ENCODE measurements at regions not wholly inside any gene's neighbourhood (a gene's known extent, or its start where the extent isn't known, plus 50 kb on each side); places are given as distances from the start of the nearest gene placed in this dataset.

- H3K4me3 ChIP-seq (ENCODE audit: low read length), result no peak overlapping the region
- H3K4me1 ChIP-seq (ENCODE audit: control insufficient read depth, insufficient read depth, low read length), result no peaks in the 10 kb centered on the region
- no peak overlapping the region for H3K27ac ChIP-seq (ENCODE audit: low read depth, low read length)
- H3K27me3 ChIP-seq (ENCODE audit: control insufficient read depth, insufficient read depth, low read length), result no peaks in the 10 kb centered on the region
- no peak overlapping the region for H3K9ac ChIP-seq (ENCODE audit: low read length)
- H3K36me3 ChIP-seq (ENCODE audit: control insufficient read depth, insufficient read depth, low read length), result no peaks in the 10 kb centered on the region
Measured at GRCh38 chr5:130290219-130290618, 386.0 kb downstream of the CHSY3 start.

DNA sequence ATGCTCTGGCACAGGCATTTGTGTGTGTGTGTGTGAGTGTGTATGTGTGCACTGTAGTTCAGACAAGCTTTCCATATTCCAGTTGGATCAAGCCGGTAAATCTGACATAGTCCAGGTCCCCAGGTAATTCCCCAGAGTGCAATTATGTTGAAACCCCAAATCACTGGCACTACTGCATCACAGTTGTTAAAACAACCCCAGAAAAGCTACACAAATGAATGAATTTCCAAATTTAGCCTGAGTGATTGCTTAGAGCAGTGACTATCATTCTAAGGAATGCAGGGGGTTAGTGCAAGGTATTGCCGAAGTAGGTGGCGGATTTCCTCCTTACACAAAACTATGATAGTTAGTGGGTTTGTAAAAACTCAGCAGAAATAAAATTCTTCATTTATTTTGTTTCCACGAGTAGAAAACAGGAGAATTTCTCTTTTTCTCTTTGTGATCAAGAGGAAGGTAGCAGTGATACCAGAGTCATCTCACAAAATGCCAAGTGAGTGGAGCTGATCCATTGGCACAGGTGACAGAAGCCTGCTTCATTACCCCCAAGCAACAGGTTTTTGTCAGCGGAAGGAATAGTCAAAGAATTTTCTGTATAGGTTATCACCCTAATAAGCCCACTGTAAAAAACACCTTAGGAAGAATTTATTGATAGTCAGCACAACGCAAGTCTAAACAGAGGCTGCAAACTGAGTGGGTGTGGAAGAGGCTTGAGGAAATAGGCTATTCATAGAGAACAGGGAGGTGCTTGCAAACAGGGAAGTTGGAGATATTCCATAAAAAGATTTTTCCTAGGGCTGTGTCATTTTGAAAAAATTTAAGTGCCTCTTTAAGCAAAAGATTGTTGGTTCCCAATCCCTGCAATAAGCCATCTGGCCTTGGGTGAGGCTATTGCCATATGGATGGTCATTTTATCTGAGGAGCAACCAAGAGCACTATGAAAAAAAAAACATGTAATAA lies 385.1 kb downstream of the CHSY3 start:
- H3K27me3 ChIP-seq (ENCODE audit: control insufficient read depth, insufficient read depth, low read length), result no peaks in the 10 kb centered on the region
- H3K27ac ChIP-seq (ENCODE audit: low read depth, low read length), result no peak overlapping the region
- no peak overlapping the region for H3K4me3 ChIP-seq (ENCODE audit: low read length)
- H3K4me1 ChIP-seq (ENCODE audit: control insufficient read depth, insufficient read depth, low read length), result no peaks in the 10 kb centered on the region
- no peaks in the 10 kb centered on the region for H3K36me3 ChIP-seq (ENCODE audit: control insufficient read depth, insufficient read depth, low read length)
- H3K9ac ChIP-seq (ENCODE audit: low read length), result no peak overlapping the region

DNA sequence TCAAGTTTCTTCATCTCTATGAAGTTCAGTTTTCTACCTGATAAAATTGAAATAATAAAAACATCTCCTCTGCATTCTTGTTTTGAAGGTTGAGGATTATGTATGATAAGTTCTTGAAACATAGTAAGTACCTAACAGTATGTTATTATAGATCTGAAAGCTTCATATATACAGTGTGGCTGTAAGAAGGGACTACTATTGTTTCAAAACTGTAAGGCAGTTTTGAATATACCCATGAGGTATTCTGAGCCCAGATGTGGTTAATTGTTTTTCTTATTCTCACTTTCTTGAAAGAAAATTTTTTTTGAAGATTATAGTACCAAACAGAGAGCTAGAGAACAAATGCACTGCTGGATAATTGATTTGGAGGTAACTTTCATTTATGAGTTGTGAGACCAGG lies 383.2 kb downstream of the CHSY3 start:
- H3K9ac ChIP-seq (ENCODE audit: low read length), result no peak overlapping the region
- no peak overlapping the region for H3K4me3 ChIP-seq (ENCODE audit: low read length)
- no peaks in the 10 kb centered on the region for H3K36me3 ChIP-seq (ENCODE audit: control insufficient read depth, insufficient read depth, low read length)
- no peaks in the 10 kb centered on the region for H3K27me3 ChIP-seq (ENCODE audit: control insufficient read depth, insufficient read depth, low read length)
- no peak overlapping the region for H3K27ac ChIP-seq (ENCODE audit: low read depth, low read length)
- H3K4me1 ChIP-seq (ENCODE audit: control insufficient read depth, insufficient read depth, low read length), result no peaks in the 10 kb centered on the region

DNA sequence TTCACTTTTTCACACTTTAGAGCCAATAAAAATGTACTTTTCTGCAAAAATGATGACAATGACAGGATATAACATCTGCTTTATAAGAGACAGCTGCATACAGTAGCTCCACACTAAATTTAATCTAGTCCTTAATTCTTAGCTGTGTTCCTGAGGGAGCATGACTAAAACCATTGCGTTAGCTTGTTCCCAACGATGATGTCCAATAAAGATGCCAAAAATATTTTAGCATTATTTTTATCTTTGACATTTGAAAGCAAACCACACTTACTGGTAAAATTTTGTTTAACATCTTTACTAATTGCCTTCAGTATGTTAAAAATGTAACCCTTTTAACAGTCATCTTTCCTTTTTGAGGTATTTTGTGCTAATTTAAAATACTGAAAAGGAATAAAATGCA lies 382.7 kb downstream of the CHSY3 start:
- no peaks in the 10 kb centered on the region for H3K4me1 ChIP-seq (ENCODE audit: control insufficient read depth, insufficient read depth, low read length)
- H3K27me3 ChIP-seq (ENCODE audit: control insufficient read depth, insufficient read depth, low read length), result no peaks in the 10 kb centered on the region
- no peak overlapping the region for H3K9ac ChIP-seq (ENCODE audit: low read length)
- no peak overlapping the region for H3K27ac ChIP-seq (ENCODE audit: low read depth, low read length)
- H3K4me3 ChIP-seq (ENCODE audit: low read length), result no peak overlapping the region
- H3K36me3 ChIP-seq (ENCODE audit: control insufficient read depth, insufficient read depth, low read length), result no peaks in the 10 kb centered on the region

GRCh38 chr5:130282049-130282448 lies 377.8 kb downstream of the CHSY3 start:
- no peaks in the 10 kb centered on the region for H3K36me3 ChIP-seq (ENCODE audit: control insufficient read depth, insufficient read depth, low read length)
- no peaks in the 10 kb centered on the region for H3K4me1 ChIP-seq (ENCODE audit: control insufficient read depth, insufficient read depth, low read length)
- no peaks in the 10 kb centered on the region for H3K27me3 ChIP-seq (ENCODE audit: control insufficient read depth, insufficient read depth, low read length)
- H3K4me3 ChIP-seq (ENCODE audit: low read length), result no peak overlapping the region
- no peak overlapping the region for H3K27ac ChIP-seq (ENCODE audit: low read depth, low read length)
- no peak overlapping the region for H3K9ac ChIP-seq (ENCODE audit: low read length)

GRCh38 chr5:130280528-130281217 lies 376.4 kb downstream of the CHSY3 start:
- H3K27ac ChIP-seq (ENCODE audit: low read depth, low read length), result no peak overlapping the region
- H3K4me3 ChIP-seq (ENCODE audit: low read length), result no peak overlapping the region
- no peaks in the 10 kb centered on the region for H3K36me3 ChIP-seq (ENCODE audit: control insufficient read depth, insufficient read depth, low read length)
- no peak overlapping the region for H3K9ac ChIP-seq (ENCODE audit: low read length)
- no peaks in the 10 kb centered on the region for H3K27me3 ChIP-seq (ENCODE audit: control insufficient read depth, insufficient read depth, low read length)
- no peaks in the 10 kb centered on the region for H3K4me1 ChIP-seq (ENCODE audit: control insufficient read depth, insufficient read depth, low read length)

GRCh38 chr5:130279386-130279785 lies 375.1 kb downstream of the CHSY3 start:
- H3K9ac ChIP-seq (ENCODE audit: low read length), result no peak overlapping the region
- no peak overlapping the region for H3K4me3 ChIP-seq (ENCODE audit: low read length)
- no peaks in the 10 kb centered on the region for H3K4me1 ChIP-seq (ENCODE audit: control insufficient read depth, insufficient read depth, low read length)
- H3K36me3 ChIP-seq (ENCODE audit: control insufficient read depth, insufficient read depth, low read length), result no peaks in the 10 kb centered on the region
- no peak overlapping the region for H3K27ac ChIP-seq (ENCODE audit: low read depth, low read length)
- no peaks in the 10 kb centered on the region for H3K27me3 ChIP-seq (ENCODE audit: control insufficient read depth, insufficient read depth, low read length)

GRCh38 chr5:130278136-130278535 lies 373.9 kb downstream of the CHSY3 start:
- no peaks in the 10 kb centered on the region for H3K27me3 ChIP-seq (ENCODE audit: control insufficient read depth, insufficient read depth, low read length)
- H3K4me3 ChIP-seq (ENCODE audit: low read length), result no peak overlapping the region
- no peak overlapping the region for H3K9ac ChIP-seq (ENCODE audit: low read length)
- no peaks in the 10 kb centered on the region for H3K4me1 ChIP-seq (ENCODE audit: control insufficient read depth, insufficient read depth, low read length)
- H3K27ac ChIP-seq (ENCODE audit: low read depth, low read length), result no peak overlapping the region
- no peaks in the 10 kb centered on the region for H3K36me3 ChIP-seq (ENCODE audit: control insufficient read depth, insufficient read depth, low read length)

GRCh38 chr5:130277522-130277921 lies 373.3 kb downstream of the CHSY3 start:
- no peak overlapping the region for H3K4me3 ChIP-seq (ENCODE audit: low read length)
- no peaks in the 10 kb centered on the region for H3K27me3 ChIP-seq (ENCODE audit: control insufficient read depth, insufficient read depth, low read length)
- H3K9ac ChIP-seq (ENCODE audit: low read length), result no peak overlapping the region
- no peak overlapping the region for H3K27ac ChIP-seq (ENCODE audit: low read depth, low read length)
- H3K36me3 ChIP-seq (ENCODE audit: control insufficient read depth, insufficient read depth, low read length), result no peaks in the 10 kb centered on the region
- no peaks in the 10 kb centered on the region for H3K4me1 ChIP-seq (ENCODE audit: control insufficient read depth, insufficient read depth, low read length)

- H3K27ac ChIP-seq (ENCODE audit: low read depth, low read length), result no peak overlapping the region
- H3K27me3 ChIP-seq (ENCODE audit: control insufficient read depth, insufficient read depth, low read length), result no peaks in the 10 kb centered on the region
- no peaks in the 10 kb centered on the region for H3K4me1 ChIP-seq (ENCODE audit: control insufficient read depth, insufficient read depth, low read length)
- no peaks in the 10 kb centered on the region for H3K36me3 ChIP-seq (ENCODE audit: control insufficient read depth, insufficient read depth, low read length)
- no peak overlapping the region for H3K9ac ChIP-seq (ENCODE audit: low read length)
- H3K4me3 ChIP-seq (ENCODE audit: low read length), result no peak overlapping the region
Measured at GRCh38 chr5:130277002-130277401, 372.7 kb downstream of the CHSY3 start.

DNA sequence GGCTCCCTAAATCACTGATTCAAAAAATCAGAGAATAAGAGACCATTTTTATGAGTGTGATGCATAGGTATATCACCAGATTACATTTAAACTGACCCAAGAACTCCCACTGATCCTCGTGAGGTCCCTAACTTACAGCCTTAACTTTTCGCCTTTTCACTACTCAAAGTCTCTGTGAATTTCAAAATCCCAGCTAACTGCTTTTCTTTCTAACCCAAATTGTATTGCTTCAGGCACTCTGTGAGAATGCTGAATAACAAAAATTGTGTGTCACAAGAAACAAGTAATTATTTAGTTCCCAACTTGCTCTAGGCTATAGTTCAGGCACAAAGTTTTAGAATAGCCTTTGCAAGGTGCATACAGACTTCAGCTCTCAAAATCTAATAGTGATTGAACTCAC lies 368.6 kb downstream of the CHSY3 start:
- Histone ChIP-seq H3K36me3 (ENCODE audit: control insufficient read depth, insufficient read depth, low read length) (no peaks in the 10 kb centered on the region), H3K4me3 (ENCODE audit: low read length) (no peak overlapping the region), H3K27me3 (ENCODE audit: control insufficient read depth, insufficient read depth, low read length) (no peaks in the 10 kb centered on the region), H3K4me1 (ENCODE audit: control insufficient read depth, insufficient read depth, low read length) (no peaks in the 10 kb centered on the region), H3K27ac (ENCODE audit: low read depth, low read length) (no peak overlapping the region), H3K9ac (ENCODE audit: low read length) (no peak overlapping the region)

GRCh38 chr5:130270786-130271185 lies 366.5 kb downstream of the CHSY3 start:
- no peaks in the 10 kb centered on the region for H3K36me3 ChIP-seq (ENCODE audit: control insufficient read depth, insufficient read depth, low read length)
- no peaks in the 10 kb centered on the region for H3K27me3 ChIP-seq (ENCODE audit: control insufficient read depth, insufficient read depth, low read length)
- H3K4me3 ChIP-seq (ENCODE audit: low read length), result no peak overlapping the region
- H3K27ac ChIP-seq (ENCODE audit: low read depth, low read length), result no peak overlapping the region
- H3K4me1 ChIP-seq (ENCODE audit: control insufficient read depth, insufficient read depth, low read length), result no peaks in the 10 kb centered on the region
- no peak overlapping the region for H3K9ac ChIP-seq (ENCODE audit: low read length)

Data from rectal smooth muscle tissue (tissue), 1 donor.